RWPE1 (cell line): ENCODE measurements at regions not wholly inside any gene's neighbourhood (a gene's known extent, or its start where the extent isn't known, plus 50 kb on each side); places are given as distances from the start of the nearest gene placed in this dataset.

ENCODE experiments used
- CTCF ChIA-PET: fragments of 350-600 bp; sonication (Branson Sonifier 250); formaldehyde crosslinking; extraction: SDS; loops from one replicate; lab custom pipeline; 2021; lab: Yijun Ruan, JAX
- POLR2A ChIA-PET: fragments of 400-600 bp; formaldehyde crosslinking; extraction: SDS; loops from one replicate; lab custom pipeline; 2020; ENCODE audit warnings: antibody characterized with exemption; ENCODE audit not compliant: low non-redundant PET; lab: Yijun Ruan, JAX
- DNase-seq: peaks from one replicate; pipeline ENCODE4 v3.0.0; 2012; ENCODE audit warnings: low spot score
- H3K27ac ChIP-seq: fragments of 450-650 bp; 2 replicates; pipeline ENCODE4 v1.5.1; 2017
- TF ChIP-seq, protein P1 (sequence below): fragments of 450-650 bp; conservative IDR thresholded peaks from 2 replicates; pipeline ENCODE4 v1.5.1; 2017; ENCODE audit warnings: low read depth, mild to moderate bottlenecking

DNA sequence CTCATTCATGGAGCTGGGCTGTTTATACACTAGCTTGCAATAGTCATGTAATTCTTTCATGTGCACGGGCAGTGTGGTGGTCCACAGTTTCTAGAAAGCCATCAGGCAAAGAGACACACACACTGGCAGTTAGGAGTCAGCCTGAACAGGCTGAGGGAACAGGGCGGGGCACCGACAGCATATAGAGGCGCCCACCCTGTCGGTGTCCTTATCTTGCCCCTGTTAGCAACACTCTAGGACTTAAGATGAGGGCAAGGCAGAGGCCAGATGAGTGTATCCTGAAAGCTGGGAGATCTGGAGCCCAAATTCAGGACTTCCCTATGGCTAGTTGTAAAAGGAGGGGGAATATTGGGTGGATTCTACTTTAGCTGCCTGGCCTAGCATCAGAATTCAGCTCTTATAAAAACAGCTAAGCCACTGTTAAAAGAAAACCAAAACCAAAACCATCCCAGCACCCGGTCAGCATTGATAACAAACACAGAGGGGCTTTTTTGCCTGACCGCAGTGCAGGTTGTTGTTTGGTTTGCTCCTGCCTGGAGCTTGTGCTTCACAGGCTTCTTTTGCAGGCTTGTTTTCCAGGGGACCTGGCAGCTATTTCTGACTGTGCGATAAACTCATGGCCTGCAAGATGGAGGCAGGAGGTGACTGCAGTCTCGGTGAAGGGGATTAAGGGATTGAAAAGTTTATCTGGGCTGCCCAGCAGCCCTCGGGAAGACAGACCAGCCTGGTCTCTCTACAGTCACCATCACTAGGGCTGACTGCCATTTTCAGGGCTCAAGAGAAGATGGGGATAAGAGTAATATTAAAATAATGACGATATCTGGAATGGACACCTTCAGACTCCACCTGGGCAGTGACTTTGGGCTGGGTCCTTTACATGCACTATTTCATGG is 638.9 kb downstream of the MID1IP1 start:
- no peak overlapping the region for H3K27ac ChIP-seq
- TF ChIP-seq, protein P1, sequence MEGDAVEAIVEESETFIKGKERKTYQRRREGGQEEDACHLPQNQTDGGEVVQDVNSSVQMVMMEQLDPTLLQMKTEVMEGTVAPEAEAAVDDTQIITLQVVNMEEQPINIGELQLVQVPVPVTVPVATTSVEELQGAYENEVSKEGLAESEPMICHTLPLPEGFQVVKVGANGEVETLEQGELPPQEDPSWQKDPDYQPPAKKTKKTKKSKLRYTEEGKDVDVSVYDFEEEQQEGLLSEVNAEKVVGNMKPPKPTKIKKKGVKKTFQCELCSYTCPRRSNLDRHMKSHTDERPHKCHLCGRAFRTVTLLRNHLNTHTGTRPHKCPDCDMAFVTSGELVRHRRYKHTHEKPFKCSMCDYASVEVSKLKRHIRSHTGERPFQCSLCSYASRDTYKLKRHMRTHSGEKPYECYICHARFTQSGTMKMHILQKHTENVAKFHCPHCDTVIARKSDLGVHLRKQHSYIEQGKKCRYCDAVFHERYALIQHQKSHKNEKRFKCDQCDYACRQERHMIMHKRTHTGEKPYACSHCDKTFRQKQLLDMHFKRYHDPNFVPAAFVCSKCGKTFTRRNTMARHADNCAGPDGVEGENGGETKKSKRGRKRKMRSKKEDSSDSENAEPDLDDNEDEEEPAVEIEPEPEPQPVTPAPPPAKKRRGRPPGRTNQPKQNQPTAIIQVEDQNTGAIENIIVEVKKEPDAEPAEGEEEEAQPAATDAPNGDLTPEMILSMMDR, result no peak
- ChIA-PET POLR2A (no interaction called here), CTCF (no interaction called here)
- DNase-seq, result no peak

GRCh38 chrX:39440799-39441284 is 639.6 kb downstream of the MID1IP1 start:
- ChIA-PET POLR2A (no interaction called here), CTCF (no interaction called here)
- DNase-seq, result no peak
- TF ChIP-seq, protein P1, result no peak
- no peak overlapping the region for H3K27ac ChIP-seq

DNA sequence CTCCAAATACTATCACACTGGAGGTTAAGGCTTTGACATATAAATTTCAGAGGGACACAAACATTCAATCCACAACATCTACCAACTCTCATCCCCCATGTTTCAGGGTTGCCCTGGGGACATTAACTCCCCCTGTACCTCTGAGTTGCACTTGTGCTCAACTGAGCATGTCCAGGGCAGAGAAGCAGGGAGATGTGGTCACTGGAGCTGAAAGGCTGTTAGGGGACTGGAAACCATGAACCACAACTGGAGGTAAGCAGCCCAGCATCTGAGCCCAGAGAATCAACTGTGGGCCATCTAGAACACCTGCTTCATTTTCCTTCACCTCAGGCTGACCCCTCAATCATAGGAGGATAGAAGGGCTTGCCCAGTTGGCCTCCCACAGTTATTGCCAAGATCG is 641.1 kb downstream of the MID1IP1 start:
- TF ChIP-seq, protein P1, result no peak
- no peak overlapping the region for H3K27ac ChIP-seq
- CTCF ChIA-PET, result no interaction called here
- POLR2A ChIA-PET, result no interaction called here
- DNase-seq, result no peak

- TF ChIP-seq, protein P1, result no peak
- ChIA-PET CTCF (no interaction called here), POLR2A (no interaction called here)
- no peak for DNase-seq
- H3K27ac ChIP-seq, result no peak overlapping the region
Measured at GRCh38 chrX:39443240-39443639, 642.0 kb downstream of the MID1IP1 start.

DNA sequence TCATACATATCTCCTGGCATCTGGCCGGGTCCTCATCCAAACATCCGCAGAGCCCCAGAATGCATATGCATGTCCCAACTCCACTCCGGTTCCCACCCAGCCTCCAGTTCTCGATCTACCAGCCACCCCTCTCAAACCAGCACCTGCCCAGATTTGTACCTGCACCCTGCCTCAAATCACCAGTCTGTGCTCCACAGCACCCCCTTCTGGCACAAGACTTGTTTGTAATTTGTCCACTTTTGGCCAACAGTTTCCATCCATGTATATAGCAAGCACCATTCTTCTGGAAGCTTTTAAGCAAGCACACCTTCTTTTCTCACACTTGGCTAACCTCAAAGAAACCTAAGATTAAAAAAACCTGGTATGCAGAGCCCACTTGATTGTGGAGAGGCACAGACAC is 644.1 kb downstream of the MID1IP1 start:
- ChIA-PET POLR2A (no interaction called here), CTCF (interaction anchor here (0.6 kb wide), 1 partner anchor 45 kb away, joined by 3 read pairs; no protein-coding TSS in a partner anchor)
- no peak overlapping the region for H3K27ac ChIP-seq
- TF ChIP-seq, protein P1, result no peak
- DNase-seq, result no peak

DNA sequence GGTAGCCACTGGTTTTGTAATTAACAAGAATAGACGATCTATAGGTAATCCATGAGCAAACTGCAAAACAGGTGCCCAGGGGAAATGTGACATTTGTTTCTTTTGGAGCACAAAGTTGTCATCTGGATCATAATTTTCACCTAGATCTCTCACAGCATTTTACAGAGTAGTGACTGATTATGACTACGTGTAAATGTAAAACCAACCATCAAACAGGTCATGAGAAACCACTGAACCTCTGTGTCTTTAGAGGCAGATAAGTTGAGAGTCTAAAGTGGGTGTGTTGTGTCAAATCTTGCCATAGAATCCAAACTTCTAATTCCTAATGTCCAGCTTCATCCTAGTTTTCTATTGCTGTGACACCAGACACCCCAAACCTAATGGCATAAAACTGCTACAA is 648.1 kb downstream of the MID1IP1 start:
- H3K27ac ChIP-seq, result no peak overlapping the region
- POLR2A ChIA-PET, result no interaction called here
- CTCF ChIA-PET, result no interaction called here
- TF ChIP-seq, protein P1, result no peak
- DNase-seq, result no peak
